WTC11 (cell line): ENCODE measurements at regions not wholly inside any gene's neighbourhood (a gene's known extent, or its start where the extent isn't known, plus 50 kb on each side); places are given as distances from the start of the nearest gene placed in this dataset.

ENCODE experiments used
- ATAC-seq: fragments of 200-7000 bp; cut with Tn5 transposase; 2 replicates; pipeline ENCODE4 v1.10.0; 2021; ENCODE audit warnings: mild to moderate bottlenecking, moderate library complexity
- CTCF ChIA-PET: fragments of 300-600 bp; sonication (Branson Sonifier 250); formaldehyde crosslinking; loops from one replicate; lab custom pipeline; 2021; ENCODE audit warnings: antibody characterized with exemption; lab: Charles Lee
- POLR2A ChIA-PET: fragments of 350-600 bp; sonication (Branson Sonifier 250); formaldehyde crosslinking; loops from one replicate; lab custom pipeline; 2021; ENCODE audit warnings: antibody characterized with exemption; lab: Charles Lee
- DNase-seq: peaks from one replicate; pipeline ENCODE4 v3.0.0; 2021; ENCODE audit warnings: low spot score
- H3K27ac Mint-ChIP-seq: 2 replicates; pipeline ENCODE4 v1.8.0; 2021; ENCODE audit warnings: mixed read lengths
- H3K27me3 Mint-ChIP-seq: 2 replicates; pipeline ENCODE4 v1.8.0; 2021; ENCODE audit warnings: low read depth, mild to moderate bottlenecking, moderate library complexity, mixed read lengths
- H3K36me3 Mint-ChIP-seq: 2 replicates; pipeline ENCODE4 v1.8.0; 2021; ENCODE audit warnings: mixed read lengths
- H3K4me1 Mint-ChIP-seq: 2 replicates; pipeline ENCODE4 v1.8.0; 2022; ENCODE audit warnings: mixed read lengths
- H3K4me3 Mint-ChIP-seq: 2 replicates; pipeline ENCODE4 v1.8.0; 2021; ENCODE audit warnings: mild to moderate bottlenecking, moderate library complexity, mixed read lengths
- H3K9me3 Mint-ChIP-seq: 2 replicates; pipeline ENCODE4 v1.8.0; 2021; ENCODE audit warnings: mixed read lengths
- CREB1 ChIP-seq: sonication (generic); formaldehyde crosslinking; IDR thresholded peaks from 2 replicates; pipeline ENCODE4 v1.8.0; 2023; ENCODE audit warnings: mild to moderate bottlenecking, missing genetic modification reagents
- EMX1 ChIP-seq: fragments of 250-450 bp; sonication (Bioruptor Pico); IDR thresholded peaks from 2 replicates; pipeline ENCODE4 v1.8.0; 2021; ENCODE audit warnings: mild to moderate bottlenecking
- GTF2I ChIP-seq: fragments of 250-450 bp; sonication (Bioruptor Pico); conservative IDR thresholded peaks from 2 replicates; pipeline ENCODE4 v1.4.0; 2021; ENCODE audit warnings: mild to moderate bottlenecking
- JUN ChIP-seq: sonication (generic); formaldehyde crosslinking; IDR thresholded peaks from 2 replicates; pipeline ENCODE4 v1.8.0; 2023; ENCODE audit warnings: mild to moderate bottlenecking, missing genetic modification reagents
- NR1H2 ChIP-seq: sonication (generic); formaldehyde crosslinking; IDR thresholded peaks from 2 replicates; pipeline ENCODE4 v1.9.0; 2021; ENCODE audit warnings: mild to moderate bottlenecking, moderate library complexity, missing genetic modification reagents
- RELA ChIP-seq: sonication (generic); formaldehyde crosslinking; IDR thresholded peaks from 2 replicates; pipeline ENCODE4 v1.8.1; 2022; ENCODE audit warnings: missing genetic modification reagents, mild to moderate bottlenecking, borderline replicate concordance
- TCF7 ChIP-seq: sonication (generic); formaldehyde crosslinking; IDR thresholded peaks from 2 replicates; pipeline ENCODE4 v1.8.0; 2022; ENCODE audit warnings: mild to moderate bottlenecking, low read depth, missing genetic modification reagents, moderate library complexity
- TEAD4 ChIP-seq: sonication (generic); formaldehyde crosslinking; IDR thresholded peaks from 2 replicates; pipeline ENCODE4 v1.8.0; 2022; ENCODE audit warnings: mild to moderate bottlenecking, missing genetic modification reagents
- ZBTB21 ChIP-seq: sonication (generic); formaldehyde crosslinking; IDR thresholded peaks from 2 replicates; pipeline ENCODE4 v1.8.1; 2023; ENCODE audit warnings: mild to moderate bottlenecking, missing genetic modification reagents, borderline replicate concordance
- ZNF121 ChIP-seq: sonication (generic); formaldehyde crosslinking; IDR thresholded peaks from 2 replicates; pipeline ENCODE4 v1.8.0; 2023; ENCODE audit warnings: missing genetic modification reagents
- ZNF138 ChIP-seq: sonication (generic); formaldehyde crosslinking; conservative IDR thresholded peaks from 2 replicates; pipeline ENCODE4 v1.8.1; 2022; ENCODE audit warnings: mild to moderate bottlenecking, moderate library complexity, missing genetic modification reagents
- ZNF232 ChIP-seq: sonication (generic); formaldehyde crosslinking; IDR thresholded peaks from 2 replicates; pipeline ENCODE4 v1.8.0; 2022; ENCODE audit warnings: mild to moderate bottlenecking, missing genetic modification reagents
- ZNF423 ChIP-seq: fragments of 250-450 bp; sonication (Bioruptor Pico); IDR thresholded peaks from 2 replicates; pipeline ENCODE4 v2.1.2; 2022; ENCODE audit warnings: mild to moderate bottlenecking, moderate library complexity
- TF ChIP-seq, protein P1 (sequence below): sonication (generic); formaldehyde crosslinking; IDR thresholded peaks from 2 replicates; pipeline ENCODE4 v1.8.0; 2022; ENCODE audit warnings: missing genetic modification reagents
- TF ChIP-seq, protein P2 (sequence below): sonication (generic); formaldehyde crosslinking; IDR thresholded peaks from 2 replicates; pipeline ENCODE4 v1.8.1; 2022; ENCODE audit warnings: mild to moderate bottlenecking, missing genetic modification reagents, moderate library complexity, borderline replicate concordance
- TF ChIP-seq, protein P3 (sequence below): fragments of 250-450 bp; sonication (Bioruptor Pico); IDR thresholded peaks from 2 replicates; pipeline ENCODE4 v1.9.0; 2021; ENCODE audit warnings: mild to moderate bottlenecking
- TF ChIP-seq, protein P4 (sequence below): fragments of 250-450 bp; sonication (Bioruptor Pico); IDR thresholded peaks from 2 replicates; pipeline ENCODE4 v1.9.0; 2021; ENCODE audit warnings: moderate library complexity, mild to moderate bottlenecking, inconsistent platforms, borderline replicate concordance
- TF ChIP-seq, protein P5 (sequence below): sonication (generic); formaldehyde crosslinking; IDR thresholded peaks from 2 replicates; pipeline ENCODE4 v1.8.1; 2023; ENCODE audit warnings: mild to moderate bottlenecking, missing genetic modification reagents, moderate library complexity
- TF ChIP-seq, protein P6 (sequence below): sonication (generic); formaldehyde crosslinking; IDR thresholded peaks from 2 replicates; pipeline ENCODE4 v1.8.1; 2022; ENCODE audit warnings: low read depth, mild to moderate bottlenecking, moderate library complexity, missing genetic modification reagents, borderline replicate concordance
- TF ChIP-seq, protein P7 (sequence below): sonication (generic); formaldehyde crosslinking; IDR thresholded peaks from 2 replicates; pipeline ENCODE4 v1.8.1; 2022; ENCODE audit warnings: missing genetic modification reagents, borderline replicate concordance

DNA sequence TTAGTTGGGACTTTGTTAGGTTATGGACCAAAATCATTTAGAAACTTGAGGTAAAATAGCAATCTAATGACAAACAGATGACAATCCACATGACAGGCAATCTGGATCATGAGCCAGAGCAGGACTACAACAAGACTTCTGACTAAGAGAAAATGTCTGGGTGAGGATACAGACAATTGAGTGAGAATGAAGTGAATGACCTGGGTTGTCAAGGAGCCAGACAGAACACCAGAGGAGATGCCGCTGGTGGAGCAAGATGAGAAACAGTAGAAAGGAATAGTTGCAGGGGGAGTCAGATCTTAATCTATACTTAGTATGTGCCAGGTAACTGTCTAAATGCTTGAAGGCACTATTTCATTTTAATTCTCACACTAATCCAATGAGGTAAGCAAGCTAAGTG is 277.8 kb downstream of the PRELID2 start (continued):
- TF ChIP-seq ZNF121 (CRISPR knock-in tag) (no peak), ZNF138 (CRISPR knock-in tag) (no peak), NR1H2 (CRISPR knock-in tag) (no peak), EMX1 (no peak), CREB1 (no peak)
- TF ChIP-seq, protein P1, sequence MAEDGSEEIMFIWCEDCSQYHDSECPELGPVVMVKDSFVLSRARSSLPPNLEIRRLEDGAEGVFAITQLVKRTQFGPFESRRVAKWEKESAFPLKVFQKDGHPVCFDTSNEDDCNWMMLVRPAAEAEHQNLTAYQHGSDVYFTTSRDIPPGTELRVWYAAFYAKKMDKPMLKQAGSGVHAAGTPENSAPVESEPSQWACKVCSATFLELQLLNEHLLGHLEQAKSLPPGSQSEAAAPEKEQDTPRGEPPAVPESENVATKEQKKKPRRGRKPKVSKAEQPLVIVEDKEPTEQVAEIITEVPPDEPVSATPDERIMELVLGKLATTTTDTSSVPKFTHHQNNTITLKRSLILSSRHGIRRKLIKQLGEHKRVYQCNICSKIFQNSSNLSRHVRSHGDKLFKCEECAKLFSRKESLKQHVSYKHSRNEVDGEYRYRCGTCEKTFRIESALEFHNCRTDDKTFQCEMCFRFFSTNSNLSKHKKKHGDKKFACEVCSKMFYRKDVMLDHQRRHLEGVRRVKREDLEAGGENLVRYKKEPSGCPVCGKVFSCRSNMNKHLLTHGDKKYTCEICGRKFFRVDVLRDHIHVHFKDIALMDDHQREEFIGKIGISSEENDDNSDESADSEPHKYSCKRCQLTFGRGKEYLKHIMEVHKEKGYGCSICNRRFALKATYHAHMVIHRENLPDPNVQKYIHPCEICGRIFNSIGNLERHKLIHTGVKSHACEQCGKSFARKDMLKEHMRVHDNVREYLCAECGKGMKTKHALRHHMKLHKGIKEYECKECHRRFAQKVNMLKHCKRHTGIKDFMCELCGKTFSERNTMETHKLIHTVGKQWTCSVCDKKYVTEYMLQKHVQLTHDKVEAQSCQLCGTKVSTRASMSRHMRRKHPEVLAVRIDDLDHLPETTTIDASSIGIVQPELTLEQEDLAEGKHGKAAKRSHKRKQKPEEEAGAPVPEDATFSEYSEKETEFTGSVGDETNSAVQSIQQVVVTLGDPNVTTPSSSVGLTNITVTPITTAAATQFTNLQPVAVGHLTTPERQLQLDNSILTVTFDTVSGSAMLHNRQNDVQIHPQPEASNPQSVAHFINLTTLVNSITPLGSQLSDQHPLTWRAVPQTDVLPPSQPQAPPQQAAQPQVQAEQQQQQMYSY (CRISPR knock-in tag) = no peak

DNA sequence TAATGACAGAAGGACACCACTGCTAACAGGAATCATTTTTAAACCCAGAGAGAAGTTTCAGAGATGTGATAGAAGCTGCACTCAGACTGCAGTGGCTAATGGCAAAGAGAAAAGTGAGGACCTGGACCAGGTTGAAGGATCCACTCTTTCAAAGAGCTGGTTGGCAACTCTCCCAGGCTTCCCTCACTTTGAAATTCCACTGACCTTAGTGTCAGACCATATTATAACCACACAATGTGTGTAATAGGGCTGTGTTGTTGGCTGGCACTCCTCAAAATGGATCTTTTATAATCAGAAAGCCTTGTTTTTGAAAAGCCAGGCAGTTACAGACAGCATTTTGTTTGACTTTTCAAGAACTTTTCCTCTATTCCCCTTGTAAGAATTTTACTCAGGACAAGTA is 280.7 kb downstream of the PRELID2 start:
- ChIA-PET CTCF (no interaction called here), POLR2A (no interaction called here)
- Mint-ChIP-seq H3K36me3 (no peaks in the 10 kb centered on the region), H3K27me3 (no peaks in the 10 kb centered on the region), H3K27ac (no peak overlapping the region), H3K9me3 (no peaks in the 10 kb centered on the region), H3K4me3 (no peak overlapping the region), H3K4me1 (peaks cover 8% of the 10 kb centered on the region)
- DNase-seq (no peak), ATAC-seq (no peak)
- TF ChIP-seq, protein P2, sequence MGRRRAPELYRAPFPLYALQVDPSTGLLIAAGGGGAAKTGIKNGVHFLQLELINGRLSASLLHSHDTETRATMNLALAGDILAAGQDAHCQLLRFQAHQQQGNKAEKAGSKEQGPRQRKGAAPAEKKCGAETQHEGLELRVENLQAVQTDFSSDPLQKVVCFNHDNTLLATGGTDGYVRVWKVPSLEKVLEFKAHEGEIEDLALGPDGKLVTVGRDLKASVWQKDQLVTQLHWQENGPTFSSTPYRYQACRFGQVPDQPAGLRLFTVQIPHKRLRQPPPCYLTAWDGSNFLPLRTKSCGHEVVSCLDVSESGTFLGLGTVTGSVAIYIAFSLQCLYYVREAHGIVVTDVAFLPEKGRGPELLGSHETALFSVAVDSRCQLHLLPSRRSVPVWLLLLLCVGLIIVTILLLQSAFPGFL (CRISPR knock-in tag) = no peak
- TF ChIP-seq ZNF423 (CRISPR knock-in tag) (no peak), NR1H2 (CRISPR knock-in tag) (no peak), TEAD4 (CRISPR knock-in tag) (no peak), GTF2I (CRISPR knock-in tag) (no peak), ZBTB21 (CRISPR knock-in tag) (no peak), RELA (CRISPR knock-in tag) (no peak), JUN (CRISPR knock-in tag) (no peak), TCF7 (CRISPR knock-in tag) (no peak), ZNF232 (CRISPR knock-in tag) (no peak)
- TF ChIP-seq, protein P3, sequence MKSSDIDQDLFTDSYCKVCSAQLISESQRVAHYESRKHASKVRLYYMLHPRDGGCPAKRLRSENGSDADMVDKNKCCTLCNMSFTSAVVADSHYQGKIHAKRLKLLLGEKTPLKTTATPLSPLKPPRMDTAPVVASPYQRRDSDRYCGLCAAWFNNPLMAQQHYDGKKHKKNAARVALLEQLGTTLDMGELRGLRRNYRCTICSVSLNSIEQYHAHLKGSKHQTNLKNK = no peak
- TF ChIP-seq, protein P4, sequence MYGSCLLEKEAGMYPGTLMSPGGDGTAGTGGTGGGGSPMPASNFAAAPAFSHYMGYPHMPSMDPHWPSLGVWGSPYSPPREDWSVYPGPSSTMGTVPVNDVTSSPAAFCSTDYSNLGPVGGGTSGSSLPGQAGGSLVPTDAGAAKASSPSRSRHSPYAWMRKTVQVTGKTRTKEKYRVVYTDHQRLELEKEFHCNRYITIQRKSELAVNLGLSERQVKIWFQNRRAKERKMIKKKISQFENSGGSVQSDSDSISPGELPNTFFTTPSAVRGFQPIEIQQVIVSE (CRISPR knock-in tag) = no peak
- TF ChIP-seq, protein P5, sequence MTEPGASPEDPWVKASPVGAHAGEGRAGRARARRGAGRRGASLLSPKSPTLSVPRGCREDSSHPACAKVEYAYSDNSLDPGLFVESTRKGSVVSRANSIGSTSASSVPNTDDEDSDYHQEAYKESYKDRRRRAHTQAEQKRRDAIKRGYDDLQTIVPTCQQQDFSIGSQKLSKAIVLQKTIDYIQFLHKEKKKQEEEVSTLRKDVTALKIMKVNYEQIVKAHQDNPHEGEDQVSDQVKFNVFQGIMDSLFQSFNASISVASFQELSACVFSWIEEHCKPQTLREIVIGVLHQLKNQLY (CRISPR knock-in tag) = no peak
- TF ChIP-seq, protein P6, sequence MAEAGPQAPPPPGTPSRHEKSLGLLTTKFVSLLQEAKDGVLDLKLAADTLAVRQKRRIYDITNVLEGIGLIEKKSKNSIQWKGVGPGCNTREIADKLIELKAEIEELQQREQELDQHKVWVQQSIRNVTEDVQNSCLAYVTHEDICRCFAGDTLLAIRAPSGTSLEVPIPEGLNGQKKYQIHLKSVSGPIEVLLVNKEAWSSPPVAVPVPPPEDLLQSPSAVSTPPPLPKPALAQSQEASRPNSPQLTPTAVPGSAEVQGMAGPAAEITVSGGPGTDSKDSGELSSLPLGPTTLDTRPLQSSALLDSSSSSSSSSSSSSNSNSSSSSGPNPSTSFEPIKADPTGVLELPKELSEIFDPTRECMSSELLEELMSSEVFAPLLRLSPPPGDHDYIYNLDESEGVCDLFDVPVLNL = no peak
- TF ChIP-seq, protein P7, sequence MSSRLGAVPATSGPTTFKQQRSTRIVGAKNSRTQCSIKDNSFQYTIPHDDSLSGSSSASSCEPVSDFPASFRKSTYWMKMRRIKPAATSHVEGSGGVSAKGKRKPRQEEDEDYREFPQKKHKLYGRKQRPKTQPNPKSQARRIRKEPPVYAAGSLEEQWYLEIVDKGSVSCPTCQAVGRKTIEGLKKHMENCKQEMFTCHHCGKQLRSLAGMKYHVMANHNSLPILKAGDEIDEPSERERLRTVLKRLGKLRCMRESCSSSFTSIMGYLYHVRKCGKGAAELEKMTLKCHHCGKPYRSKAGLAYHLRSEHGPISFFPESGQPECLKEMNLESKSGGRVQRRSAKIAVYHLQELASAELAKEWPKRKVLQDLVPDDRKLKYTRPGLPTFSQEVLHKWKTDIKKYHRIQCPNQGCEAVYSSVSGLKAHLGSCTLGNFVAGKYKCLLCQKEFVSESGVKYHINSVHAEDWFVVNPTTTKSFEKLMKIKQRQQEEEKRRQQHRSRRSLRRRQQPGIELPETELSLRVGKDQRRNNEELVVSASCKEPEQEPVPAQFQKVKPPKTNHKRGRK = no peak
